Upper lobe of left lung (tissue), 4 donors: ENCODE measurements at regions not wholly inside any gene's neighbourhood (a gene's known extent, or its start where the extent isn't known, plus 50 kb on each side); places are given as distances from the start of the nearest gene placed in this dataset.

Experiments used
- POLR2A ChIP-seq, 4 donors: fragments of 450-650 bp; IDR thresholded peaks; one replicate each; pipeline ENCODE4 v1.5.1; 2016 to 2017; ENCODE audit warnings: antibody characterized with exemption in 4 of 4, mild to moderate bottlenecking in 2 of 4
- POLR2AphosphoS5 ChIP-seq, 2 donors: sonication (generic); formaldehyde crosslinking; IDR thresholded peaks; one replicate each; pipeline ENCODE4 v1.5.1; 2017; ENCODE audit warnings: antibody characterized with exemption in 2 of 2

GRCh38 chr4:138452826-138453225, 210.7 kb upstream of the SLC7A11 start:
- no peak for TF ChIP-seq POLR2AphosphoS5 (IDR thresholded peaks at IDR 0.05)
- TF ChIP-seq POLR2A (IDR thresholded peaks at IDR 0.05) = no peak
